ENCODE measurements at regions not wholly inside any gene's neighbourhood (a gene's known extent, or its start where the extent isn't known, plus 50 kb on each side); places are given as distances from the start of the nearest gene placed in this dataset.

DNA sequence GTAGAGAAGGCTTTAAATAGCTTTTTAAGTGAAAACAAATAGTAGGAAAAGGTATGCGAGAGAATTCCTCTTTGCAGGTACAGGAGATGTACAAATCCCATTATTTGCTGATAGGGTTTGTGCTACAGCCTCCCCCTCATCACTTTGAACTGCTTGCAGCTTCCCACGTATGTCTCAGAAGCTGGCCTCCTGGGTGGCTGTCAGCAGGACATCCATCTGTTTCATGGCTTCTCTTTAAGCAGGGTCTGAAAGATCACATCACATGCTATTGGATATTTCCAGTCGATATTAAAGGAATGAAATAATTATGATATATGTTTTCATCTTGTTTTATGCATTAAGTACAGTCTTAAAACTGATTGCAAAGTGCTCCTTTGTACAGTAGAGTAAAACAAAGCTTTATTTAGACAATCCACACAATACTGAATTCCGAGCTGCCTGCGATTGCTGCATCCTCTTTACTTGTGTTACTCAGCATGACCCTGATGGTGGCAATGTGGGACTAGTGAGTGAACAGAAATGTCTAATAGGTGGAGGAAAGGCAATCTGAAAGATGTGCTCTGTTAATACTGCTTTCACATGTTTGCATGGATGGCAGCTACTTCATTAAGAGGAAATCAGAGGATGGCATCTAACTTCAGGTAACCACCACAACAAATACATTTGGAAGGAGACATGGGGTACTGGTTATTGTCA lies 930.6 kb upstream of the SEMA6D start:
- TF ChIP-seq, protein P1, sequence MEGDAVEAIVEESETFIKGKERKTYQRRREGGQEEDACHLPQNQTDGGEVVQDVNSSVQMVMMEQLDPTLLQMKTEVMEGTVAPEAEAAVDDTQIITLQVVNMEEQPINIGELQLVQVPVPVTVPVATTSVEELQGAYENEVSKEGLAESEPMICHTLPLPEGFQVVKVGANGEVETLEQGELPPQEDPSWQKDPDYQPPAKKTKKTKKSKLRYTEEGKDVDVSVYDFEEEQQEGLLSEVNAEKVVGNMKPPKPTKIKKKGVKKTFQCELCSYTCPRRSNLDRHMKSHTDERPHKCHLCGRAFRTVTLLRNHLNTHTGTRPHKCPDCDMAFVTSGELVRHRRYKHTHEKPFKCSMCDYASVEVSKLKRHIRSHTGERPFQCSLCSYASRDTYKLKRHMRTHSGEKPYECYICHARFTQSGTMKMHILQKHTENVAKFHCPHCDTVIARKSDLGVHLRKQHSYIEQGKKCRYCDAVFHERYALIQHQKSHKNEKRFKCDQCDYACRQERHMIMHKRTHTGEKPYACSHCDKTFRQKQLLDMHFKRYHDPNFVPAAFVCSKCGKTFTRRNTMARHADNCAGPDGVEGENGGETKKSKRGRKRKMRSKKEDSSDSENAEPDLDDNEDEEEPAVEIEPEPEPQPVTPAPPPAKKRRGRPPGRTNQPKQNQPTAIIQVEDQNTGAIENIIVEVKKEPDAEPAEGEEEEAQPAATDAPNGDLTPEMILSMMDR (IDR thresholded peaks at IDR 0.05 in 2 of 3, conservative IDR thresholded peaks at IDR 0.05 in 1 of 3; ENCODE audit: borderline replicate concordance in 1 of 3, insufficient read depth in 1 of 3, low read depth in 2 of 3, low read length in 2 of 3) = no peak
- TF ChIP-seq, protein P2, sequence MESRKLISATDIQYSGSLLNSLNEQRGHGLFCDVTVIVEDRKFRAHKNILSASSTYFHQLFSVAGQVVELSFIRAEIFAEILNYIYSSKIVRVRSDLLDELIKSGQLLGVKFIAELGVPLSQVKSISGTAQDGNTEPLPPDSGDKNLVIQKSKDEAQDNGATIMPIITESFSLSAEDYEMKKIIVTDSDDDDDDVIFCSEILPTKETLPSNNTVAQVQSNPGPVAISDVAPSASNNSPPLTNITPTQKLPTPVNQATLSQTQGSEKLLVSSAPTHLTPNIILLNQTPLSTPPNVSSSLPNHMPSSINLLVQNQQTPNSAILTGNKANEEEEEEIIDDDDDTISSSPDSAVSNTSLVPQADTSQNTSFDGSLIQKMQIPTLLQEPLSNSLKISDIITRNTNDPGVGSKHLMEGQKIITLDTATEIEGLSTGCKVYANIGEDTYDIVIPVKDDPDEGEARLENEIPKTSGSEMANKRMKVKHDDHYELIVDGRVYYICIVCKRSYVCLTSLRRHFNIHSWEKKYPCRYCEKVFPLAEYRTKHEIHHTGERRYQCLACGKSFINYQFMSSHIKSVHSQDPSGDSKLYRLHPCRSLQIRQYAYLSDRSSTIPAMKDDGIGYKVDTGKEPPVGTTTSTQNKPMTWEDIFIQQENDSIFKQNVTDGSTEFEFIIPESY (IDR thresholded peaks at IDR 0.05; ENCODE audit: extremely low read depth, insufficient replicate concordance, low read length) = no peak
- TF ChIP-seq, protein P3, sequence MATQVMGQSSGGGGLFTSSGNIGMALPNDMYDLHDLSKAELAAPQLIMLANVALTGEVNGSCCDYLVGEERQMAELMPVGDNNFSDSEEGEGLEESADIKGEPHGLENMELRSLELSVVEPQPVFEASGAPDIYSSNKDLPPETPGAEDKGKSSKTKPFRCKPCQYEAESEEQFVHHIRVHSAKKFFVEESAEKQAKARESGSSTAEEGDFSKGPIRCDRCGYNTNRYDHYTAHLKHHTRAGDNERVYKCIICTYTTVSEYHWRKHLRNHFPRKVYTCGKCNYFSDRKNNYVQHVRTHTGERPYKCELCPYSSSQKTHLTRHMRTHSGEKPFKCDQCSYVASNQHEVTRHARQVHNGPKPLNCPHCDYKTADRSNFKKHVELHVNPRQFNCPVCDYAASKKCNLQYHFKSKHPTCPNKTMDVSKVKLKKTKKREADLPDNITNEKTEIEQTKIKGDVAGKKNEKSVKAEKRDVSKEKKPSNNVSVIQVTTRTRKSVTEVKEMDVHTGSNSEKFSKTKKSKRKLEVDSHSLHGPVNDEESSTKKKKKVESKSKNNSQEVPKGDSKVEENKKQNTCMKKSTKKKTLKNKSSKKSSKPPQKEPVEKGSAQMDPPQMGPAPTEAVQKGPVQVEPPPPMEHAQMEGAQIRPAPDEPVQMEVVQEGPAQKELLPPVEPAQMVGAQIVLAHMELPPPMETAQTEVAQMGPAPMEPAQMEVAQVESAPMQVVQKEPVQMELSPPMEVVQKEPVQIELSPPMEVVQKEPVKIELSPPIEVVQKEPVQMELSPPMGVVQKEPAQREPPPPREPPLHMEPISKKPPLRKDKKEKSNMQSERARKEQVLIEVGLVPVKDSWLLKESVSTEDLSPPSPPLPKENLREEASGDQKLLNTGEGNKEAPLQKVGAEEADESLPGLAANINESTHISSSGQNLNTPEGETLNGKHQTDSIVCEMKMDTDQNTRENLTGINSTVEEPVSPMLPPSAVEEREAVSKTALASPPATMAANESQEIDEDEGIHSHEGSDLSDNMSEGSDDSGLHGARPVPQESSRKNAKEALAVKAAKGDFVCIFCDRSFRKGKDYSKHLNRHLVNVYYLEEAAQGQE (IDR thresholded peaks at IDR 0.05; ENCODE audit: low read depth) = no peak
- no peak for TF ChIP-seq POLR2A (IDR thresholded peaks at IDR 0.05; ENCODE audit: borderline replicate concordance, extremely low read depth, insufficient read depth, insufficient read length)
- TF ChIP-seq POLR2AphosphoS5 (IDR thresholded peaks at IDR 0.05; ENCODE audit: low read depth, low read length) = no peak
- TF ChIP-seq ZNF274 (IDR thresholded peaks at IDR 0.05; ENCODE audit: low read depth, low read length) = no peak
- TF ChIP-seq, protein P4, sequence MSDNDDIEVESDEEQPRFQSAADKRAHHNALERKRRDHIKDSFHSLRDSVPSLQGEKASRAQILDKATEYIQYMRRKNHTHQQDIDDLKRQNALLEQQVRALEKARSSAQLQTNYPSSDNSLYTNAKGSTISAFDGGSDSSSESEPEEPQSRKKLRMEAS (IDR thresholded peaks at IDR 0.05) = no peak
- TF ChIP-seq CBX3 (IDR thresholded peaks at IDR 0.05; ENCODE audit: low read depth) = no peak
- TF ChIP-seq ELF1 (IDR thresholded peaks at IDR 0.05; ENCODE audit: borderline replicate concordance, low read depth) = no peak
- TF ChIP-seq EZH2phosphoT487 (IDR thresholded peaks at IDR 0.05; ENCODE audit: borderline replicate concordance) = no peak
- TF ChIP-seq YY1 (IDR thresholded peaks at IDR 0.05; ENCODE audit: extremely low read depth, insufficient replicate concordance, low read depth, low read length) = no peak
- no peak for TF ChIP-seq CEBPB (IDR thresholded peaks at IDR 0.05; ENCODE audit: low read depth)
- no peak for TF ChIP-seq SRF (IDR thresholded peaks at IDR 0.05; ENCODE audit: low read depth)
- TF ChIP-seq FOSL1 (IDR thresholded peaks at IDR 0.05; ENCODE audit: low read depth) = no peak

Measured in HCT116 (cell line).